Coronary artery (tissue), 2 donors: ENCODE measurements at regions not wholly inside any gene's neighbourhood (a gene's known extent, or its start where the extent isn't known, plus 50 kb on each side); places are given as distances from the start of the nearest gene placed in this dataset.

Experiments
- DNase-seq: peaks from one replicate; pipeline ENCODE4 v3.0.0-alpha.2; 2017; ENCODE audit warnings: low spot score
- H3K27ac ChIP-seq, 2 donors: fragments of 200-600 bp; sonication (generic); one replicate each; pipeline ENCODE4 v1.5.1; 2016 to 2019
- H3K4me3 ChIP-seq: fragments of 200-600 bp; sonication (generic); 2 replicates; pipeline ENCODE4 v1.5.1; 2016; ENCODE audit warnings: mild to moderate bottlenecking, moderate library complexity
- CTCF ChIP-seq: fragments of 200-600 bp; sonication (generic); IDR thresholded peaks from one replicate; pipeline ENCODE4 v1.5.1; 2019; ENCODE audit warnings: antibody characterized with exemption

- TF ChIP-seq CTCF = no peak
- no peak overlapping the region for H3K27ac ChIP-seq
Observed at GRCh38 chr20:58058421-58059259, 169.8 kb downstream of the ANKRD60 start.

GRCh38 chr20:58056921-58057686 is 171.3 kb downstream of the ANKRD60 start:
- Histone ChIP-seq H3K27ac (no peak overlapping the region), H3K4me3 (no peak overlapping the region)
- no peak for TF ChIP-seq CTCF
- peak; percentile 38 for DNase-seq

More at GRCh38 chr20:58058421-58059259, 169.8 kb downstream of the ANKRD60 start:
- no peak for DNase-seq
- no peak overlapping the region for H3K4me3 ChIP-seq

- no peak overlapping the region for H3K27ac ChIP-seq
- DNase-seq = peak; percentile 38
Observed at GRCh38 chr20:58056021-58056591, 172.3 kb downstream of the ANKRD60 start.

GRCh38 chr20:58054780-58055373 is 173.6 kb downstream of the ANKRD60 start:
- Histone ChIP-seq H3K4me3 (no peak overlapping the region), H3K27ac (peak overlapping the region in 1 of 2 donors; percentile 57)
- DNase-seq = peak; percentile 69
- TF ChIP-seq CTCF = no peak

More at GRCh38 chr20:58056021-58056591, 172.3 kb downstream of the ANKRD60 start:
- TF ChIP-seq CTCF = no peak
- H3K4me3 ChIP-seq = no peak overlapping the region

GRCh38 chr20:58054082-58054779 is 174.2 kb downstream of the ANKRD60 start:
- H3K27ac ChIP-seq = peak overlapping the region in 1 of 2 donors; percentile 57
- H3K4me3 ChIP-seq = no peak overlapping the region
- TF ChIP-seq CTCF = no peak
- no peak for DNase-seq

GRCh38 chr20:58053391-58054055 is 174.9 kb downstream of the ANKRD60 start:
- H3K27ac ChIP-seq = no peak overlapping the region
- TF ChIP-seq CTCF = no peak
- peak; percentile 47 for DNase-seq
- H3K4me3 ChIP-seq = no peak overlapping the region
